HUES6 (cell line): ENCODE measurements at regions not wholly inside any gene's neighbourhood (a gene's known extent, or its start where the extent isn't known, plus 50 kb on each side); places are given as distances from the start of the nearest gene placed in this dataset.

Source experiments
- H3K27ac ChIP-seq: 2 replicates; pipeline ENCODE4 v1.7.0; 2013; ENCODE audit warnings: low read depth, mild to moderate bottlenecking, low read length, inconsistent platforms
- H3K27me3 ChIP-seq: 2 replicates; pipeline ENCODE4 v1.6.1; 2013; ENCODE audit warnings: low read length; ENCODE audit not compliant: control insufficient read depth, insufficient read depth
- H3K36me3 ChIP-seq: 2 replicates; pipeline ENCODE4 v1.6.1; 2013; ENCODE audit warnings: low read length; ENCODE audit not compliant: control insufficient read depth, insufficient read depth
- H3K4me1 ChIP-seq: 2 replicates; pipeline ENCODE4 v1.6.1; 2013; ENCODE audit warnings: low read length; ENCODE audit not compliant: control insufficient read depth, insufficient read depth
- H3K4me3 ChIP-seq: 2 replicates; pipeline ENCODE4 v1.5.1; 2013; ENCODE audit warnings: low read depth, low read length
- H3K9ac ChIP-seq: one replicate; pipeline ENCODE4 v1.6.1; 2013; ENCODE audit warnings: mild to moderate bottlenecking, low read length
- H3K9me3 ChIP-seq: 2 replicates; pipeline ENCODE4 v1.6.1; 2013; ENCODE audit warnings: low read depth, low read length; ENCODE audit not compliant: control insufficient read depth, insufficient read depth

- H3K27ac ChIP-seq, result no peak overlapping the region
- H3K9ac ChIP-seq, result no peak overlapping the region
- no peaks in the 10 kb centered on the region for H3K36me3 ChIP-seq
- no peaks in the 10 kb centered on the region for H3K27me3 ChIP-seq
- H3K4me1 ChIP-seq, result peaks cover 7% of the 10 kb centered on the region; the same call in 1 of the 2 replicates
- H3K4me3 ChIP-seq, result no peak overlapping the region
- H3K9me3 ChIP-seq, result peaks cover 9% of the 10 kb centered on the region; the same call in 1 of the 2 replicates
Observed at GRCh38 chrX:39536211-39536610, 561.5 kb downstream of the BCOR start.

GRCh38 chrX:39541881-39542280, 555.9 kb downstream of the BCOR start:
- Histone ChIP-seq H3K9ac (no peak overlapping the region), H3K4me1 (peaks cover 5% of the 10 kb centered on the region; the same call in 1 of the 2 replicates), H3K9me3 (peaks cover 6% of the 10 kb centered on the region; the same call in 1 of the 2 replicates), H3K27ac (no peak overlapping the region), H3K4me3 (no peak overlapping the region), H3K36me3 (no peaks in the 10 kb centered on the region), H3K27me3 (no peaks in the 10 kb centered on the region)

GRCh38 chrX:39542316-39542715, 555.4 kb downstream of the BCOR start:
- no peak overlapping the region for H3K9ac ChIP-seq
- no peaks in the 10 kb centered on the region for H3K36me3 ChIP-seq
- H3K4me1 ChIP-seq, result peaks cover 5% of the 10 kb centered on the region; the same call in 1 of the 2 replicates
- H3K27ac ChIP-seq, result no peak overlapping the region
- H3K4me3 ChIP-seq, result no peak overlapping the region
- peaks cover 6% of the 10 kb centered on the region; the same call in 1 of the 2 replicates for H3K9me3 ChIP-seq
- no peaks in the 10 kb centered on the region for H3K27me3 ChIP-seq

GRCh38 chrX:39550795-39551361, 546.9 kb downstream of the BCOR start:
- Histone ChIP-seq H3K36me3 (no peaks in the 10 kb centered on the region), H3K9ac (no peak overlapping the region), H3K4me1 (no peaks in the 10 kb centered on the region), H3K27me3 (no peaks in the 10 kb centered on the region), H3K4me3 (no peak overlapping the region), H3K9me3 (peaks cover 25% of the 10 kb centered on the region), H3K27ac (no peak overlapping the region)

GRCh38 chrX:39551762-39552161, 546.0 kb downstream of the BCOR start:
- Histone ChIP-seq H3K9ac (no peak overlapping the region), H3K36me3 (no peaks in the 10 kb centered on the region), H3K27ac (no peak overlapping the region), H3K9me3 (peaks cover 25% of the 10 kb centered on the region), H3K27me3 (no peaks in the 10 kb centered on the region), H3K4me1 (no peaks in the 10 kb centered on the region), H3K4me3 (no peak overlapping the region)

GRCh38 chrX:39555431-39555830, 542.3 kb downstream of the BCOR start:
- Histone ChIP-seq H3K9ac (no peak overlapping the region), H3K4me3 (no peak overlapping the region), H3K4me1 (no peaks in the 10 kb centered on the region), H3K36me3 (no peaks in the 10 kb centered on the region), H3K27me3 (no peaks in the 10 kb centered on the region), H3K27ac (no peak overlapping the region), H3K9me3 (peaks cover 25% of the 10 kb centered on the region)

GRCh38 chrX:39556056-39556455, 541.7 kb downstream of the BCOR start:
- no peaks in the 10 kb centered on the region for H3K36me3 ChIP-seq
- no peaks in the 10 kb centered on the region for H3K27me3 ChIP-seq

GRCh38 chrX:39559229-39559628, 538.5 kb downstream of the BCOR start:
- Histone ChIP-seq H3K36me3 (no peaks in the 10 kb centered on the region), H3K4me3 (no peak overlapping the region), H3K9ac (no peak overlapping the region), H3K4me1 (no peaks in the 10 kb centered on the region), H3K9me3 (peaks cover 17% of the 10 kb centered on the region; the same call in 1 of the 2 replicates), H3K27me3 (no peaks in the 10 kb centered on the region), H3K27ac (no peak overlapping the region)

More at GRCh38 chrX:39556056-39556455, 541.7 kb downstream of the BCOR start:
- no peak overlapping the region for H3K9ac ChIP-seq
- H3K27ac ChIP-seq, result no peak overlapping the region
- H3K4me1 ChIP-seq, result no peaks in the 10 kb centered on the region
- no peak overlapping the region for H3K4me3 ChIP-seq
- peaks cover 19% of the 10 kb centered on the region for H3K9me3 ChIP-seq

GRCh38 chrX:39560271-39560670, 537.5 kb downstream of the BCOR start:
- Histone ChIP-seq H3K36me3 (no peaks in the 10 kb centered on the region), H3K9ac (no peak overlapping the region)

GRCh38 chrX:39563178-39563577, 534.6 kb downstream of the BCOR start:
- Histone ChIP-seq H3K27me3 (no peaks in the 10 kb centered on the region), H3K4me3 (no peak overlapping the region), H3K9ac (no peak overlapping the region), H3K27ac (no peak overlapping the region), H3K36me3 (no peaks in the 10 kb centered on the region), H3K9me3 (peaks cover 23% of the 10 kb centered on the region), H3K4me1 (no peaks in the 10 kb centered on the region)

More at GRCh38 chrX:39560271-39560670, 537.5 kb downstream of the BCOR start:
- Histone ChIP-seq H3K4me1 (no peaks in the 10 kb centered on the region), H3K9me3 (peaks cover 7% of the 10 kb centered on the region; the same call in 1 of the 2 replicates), H3K4me3 (no peak overlapping the region), H3K27me3 (no peaks in the 10 kb centered on the region), H3K27ac (no peak overlapping the region)

GRCh38 chrX:39564751-39565150, 533.0 kb downstream of the BCOR start:
- Histone ChIP-seq H3K4me1 (no peaks in the 10 kb centered on the region), H3K4me3 (no peak overlapping the region), H3K27me3 (no peaks in the 10 kb centered on the region), H3K9me3 (peaks cover 27% of the 10 kb centered on the region), H3K27ac (no peak overlapping the region), H3K9ac (no peak overlapping the region), H3K36me3 (no peaks in the 10 kb centered on the region)
